HepG2 (cell line): ENCODE measurements at regions not wholly inside any gene's neighbourhood (a gene's known extent, or its start where the extent isn't known, plus 50 kb on each side); places are given as distances from the start of the nearest gene placed in this dataset.

Experiments
- MAF1 ChIP-seq: sonication (generic); formaldehyde crosslinking; IDR thresholded peaks from 2 replicates; pipeline ENCODE4 v1.5.0; 2020; ENCODE audit warnings: missing genetic modification reagents, borderline replicate concordance
- SMYD3 ChIP-seq: sonication (generic); formaldehyde crosslinking; IDR thresholded peaks from 2 replicates; pipeline ENCODE4 v1.8.1; 2023; ENCODE audit warnings: mild to moderate bottlenecking, missing genetic modification reagents
- SRSF9 ChIP-seq: fragments of 200-400 bp; formaldehyde crosslinking; IDR thresholded peaks from 2 replicates; pipeline ENCODE4 v1.6.1; 2018; ENCODE audit warnings: borderline replicate concordance, mild to moderate bottlenecking, low read depth, low read length; ENCODE audit not compliant: insufficient read depth, poor library complexity, severe bottlenecking
- SYNCRIP ChIP-seq: fragments of 200-400 bp; formaldehyde crosslinking; IDR thresholded peaks from 2 replicates; pipeline ENCODE4 v1.6.1; 2018; ENCODE audit warnings: mild to moderate bottlenecking, low read depth, low read length; ENCODE audit not compliant: insufficient read depth
- ZNF792 ChIP-seq: IDR thresholded peaks from 2 replicates; pipeline ENCODE4 v1.6.1; 2016
- TF ChIP-seq, protein P1 (sequence below): sonication (generic); formaldehyde crosslinking; IDR thresholded peaks from 2 replicates; pipeline ENCODE4 v1.9.0; 2021; ENCODE audit warnings: missing genetic modification reagents, borderline replicate concordance
- TF ChIP-seq, protein P2 (sequence below): sonication (generic); formaldehyde crosslinking; IDR thresholded peaks from 2 replicates; pipeline ENCODE4 v1.5.1; 2020; ENCODE audit warnings: mild to moderate bottlenecking, missing genetic modification reagents
- TF ChIP-seq, protein P3 (sequence below): sonication (generic); formaldehyde crosslinking; IDR thresholded peaks from 2 replicates; pipeline ENCODE4 v1.5.1; 2020; ENCODE audit warnings: mild to moderate bottlenecking, missing genetic modification reagents, moderate library complexity
- TF ChIP-seq, protein P4 (sequence below), 2 experiments: fragments of 450-650 bp in 1 of 2; sonication (generic) in 1 of 2; formaldehyde crosslinking; IDR thresholded peaks; 2 replicates each; pipeline versions ENCODE4 v1.5.0 to v1.8.0; 2020 to 2022; ENCODE audit warnings: mild to moderate bottlenecking in 1 of 2, missing genetic modification reagents in 1 of 2
- TF ChIP-seq, protein P5 (sequence below), 2 experiments: sonication (generic) in 1 of 2; formaldehyde crosslinking in 1 of 2; IDR thresholded peaks; 2 replicates each; pipeline versions ENCODE4 v1.4.0 to v1.6.1; 2016 to 2020; ENCODE audit warnings: borderline replicate concordance in 1 of 2, low read depth in 1 of 2, mild to moderate bottlenecking in 1 of 2, missing genetic modification reagents in 1 of 2

DNA sequence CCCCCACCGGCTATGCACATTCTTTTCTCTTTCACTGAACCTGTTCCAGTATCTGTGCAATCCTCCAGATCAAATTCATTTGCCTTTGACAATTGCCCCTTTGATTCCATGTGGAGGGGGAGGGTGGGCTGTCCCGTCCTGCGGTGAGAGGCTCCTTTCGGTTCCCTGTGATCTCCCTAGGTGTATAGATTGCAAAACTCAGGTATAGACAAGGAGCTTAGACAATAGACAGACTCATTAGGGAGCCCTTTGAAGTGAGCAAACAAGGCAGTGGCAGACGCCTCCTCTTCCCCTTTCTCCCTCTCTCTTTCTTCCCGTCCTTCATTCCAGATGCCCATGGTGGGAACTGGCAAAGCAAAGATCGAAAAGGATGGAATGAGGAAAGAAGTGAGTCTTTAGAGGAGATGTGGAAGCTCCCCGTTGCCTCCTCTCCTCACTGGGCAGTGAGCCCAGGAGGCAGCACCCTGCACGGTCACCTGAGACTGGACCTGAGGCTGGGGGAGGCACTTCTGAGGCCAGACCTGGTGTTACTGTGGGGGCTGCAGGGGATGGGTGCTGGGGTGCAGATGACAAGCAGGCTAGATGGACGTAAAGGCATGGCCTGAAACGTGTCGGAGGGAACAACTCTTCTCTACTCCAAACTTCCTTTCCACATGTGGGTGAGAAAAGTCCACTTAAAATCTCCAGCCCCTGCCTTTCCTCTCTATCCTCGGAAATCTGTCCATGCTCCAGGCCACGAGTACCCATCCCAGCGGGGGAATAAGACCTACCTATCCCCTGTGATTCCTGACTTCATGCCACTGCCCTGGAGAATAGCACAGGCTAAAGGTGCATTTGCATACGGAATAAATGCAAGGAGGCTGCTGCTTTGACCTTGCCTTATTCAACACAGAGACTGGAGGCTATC, 256.6 kb upstream of the FOXQ1 start (continued):
- TF ChIP-seq SRSF9 (no peak), MAF1 (CRISPR knock-in tag) (0 out of 2 replicates have a peak, but pooled peaks have one; percentile 60), ZNF792 (CRISPR knock-in tag) (peak; percentile 75), SYNCRIP (no peak), SMYD3 (no peak)
- TF ChIP-seq, protein P1, sequence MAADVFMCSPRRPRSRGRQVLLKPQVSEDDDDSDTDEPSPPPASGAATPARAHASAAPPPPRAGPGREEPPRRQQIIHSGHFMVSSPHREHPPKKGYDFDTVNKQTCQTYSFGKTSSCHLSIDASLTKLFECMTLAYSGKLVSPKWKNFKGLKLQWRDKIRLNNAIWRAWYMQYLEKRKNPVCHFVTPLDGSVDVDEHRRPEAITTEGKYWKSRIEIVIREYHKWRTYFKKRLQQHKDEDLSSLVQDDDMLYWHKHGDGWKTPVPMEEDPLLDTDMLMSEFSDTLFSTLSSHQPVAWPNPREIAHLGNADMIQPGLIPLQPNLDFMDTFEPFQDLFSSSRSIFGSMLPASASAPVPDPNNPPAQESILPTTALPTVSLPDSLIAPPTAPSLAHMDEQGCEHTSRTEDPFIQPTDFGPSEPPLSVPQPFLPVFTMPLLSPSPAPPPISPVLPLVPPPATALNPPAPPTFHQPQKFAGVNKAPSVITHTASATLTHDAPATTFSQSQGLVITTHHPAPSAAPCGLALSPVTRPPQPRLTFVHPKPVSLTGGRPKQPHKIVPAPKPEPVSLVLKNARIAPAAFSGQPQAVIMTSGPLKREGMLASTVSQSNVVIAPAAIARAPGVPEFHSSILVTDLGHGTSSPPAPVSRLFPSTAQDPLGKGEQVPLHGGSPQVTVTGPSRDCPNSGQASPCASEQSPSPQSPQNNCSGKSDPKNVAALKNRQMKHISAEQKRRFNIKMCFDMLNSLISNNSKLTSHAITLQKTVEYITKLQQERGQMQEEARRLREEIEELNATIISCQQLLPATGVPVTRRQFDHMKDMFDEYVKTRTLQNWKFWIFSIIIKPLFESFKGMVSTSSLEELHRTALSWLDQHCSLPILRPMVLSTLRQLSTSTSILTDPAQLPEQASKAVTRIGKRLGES, result peak; percentile 65; the same call in 1 of the 2 replicates
- TF ChIP-seq, protein P2, sequence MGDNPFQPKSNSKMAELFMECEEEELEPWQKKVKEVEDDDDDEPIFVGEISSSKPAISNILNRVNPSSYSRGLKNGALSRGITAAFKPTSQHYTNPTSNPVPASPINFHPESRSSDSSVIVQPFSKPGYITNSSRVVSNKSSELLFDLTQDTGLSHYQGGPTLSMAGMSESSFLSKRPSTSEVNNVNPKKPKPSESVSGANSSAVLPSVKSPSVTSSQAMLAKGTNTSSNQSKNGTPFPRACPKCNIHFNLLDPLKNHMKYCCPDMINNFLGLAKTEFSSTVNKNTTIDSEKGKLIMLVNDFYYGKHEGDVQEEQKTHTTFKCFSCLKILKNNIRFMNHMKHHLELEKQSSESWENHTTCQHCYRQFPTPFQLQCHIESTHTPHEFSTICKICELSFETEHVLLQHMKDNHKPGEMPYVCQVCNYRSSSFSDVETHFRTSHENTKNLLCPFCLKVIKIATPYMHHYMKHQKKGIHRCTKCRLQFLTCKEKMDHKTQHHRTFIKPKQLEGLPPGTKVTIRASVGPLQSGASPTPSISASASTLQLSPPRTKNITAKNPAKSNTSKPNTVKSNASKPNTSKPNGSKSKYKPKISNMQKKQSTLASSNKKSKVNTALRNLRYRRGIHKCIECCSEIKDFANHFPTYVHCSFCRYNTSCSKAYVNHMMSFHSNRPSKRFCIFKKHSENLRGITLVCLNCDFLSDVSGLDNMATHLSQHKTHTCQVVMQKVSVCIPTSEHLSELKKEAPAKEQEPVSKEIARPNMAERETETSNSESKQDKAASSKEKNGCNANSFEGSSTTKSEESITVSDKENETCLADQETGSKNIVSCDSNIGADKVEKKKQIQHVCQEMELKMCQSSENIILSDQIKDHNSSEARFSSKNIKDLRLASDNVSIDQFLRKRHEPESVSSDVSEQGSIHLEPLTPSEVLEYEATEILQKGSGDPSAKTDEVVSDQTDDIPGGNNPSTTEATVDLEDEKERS (CRISPR knock-in tag), result peak; percentile 82; the same call in 1 of the 2 replicates
- TF ChIP-seq, protein P3, sequence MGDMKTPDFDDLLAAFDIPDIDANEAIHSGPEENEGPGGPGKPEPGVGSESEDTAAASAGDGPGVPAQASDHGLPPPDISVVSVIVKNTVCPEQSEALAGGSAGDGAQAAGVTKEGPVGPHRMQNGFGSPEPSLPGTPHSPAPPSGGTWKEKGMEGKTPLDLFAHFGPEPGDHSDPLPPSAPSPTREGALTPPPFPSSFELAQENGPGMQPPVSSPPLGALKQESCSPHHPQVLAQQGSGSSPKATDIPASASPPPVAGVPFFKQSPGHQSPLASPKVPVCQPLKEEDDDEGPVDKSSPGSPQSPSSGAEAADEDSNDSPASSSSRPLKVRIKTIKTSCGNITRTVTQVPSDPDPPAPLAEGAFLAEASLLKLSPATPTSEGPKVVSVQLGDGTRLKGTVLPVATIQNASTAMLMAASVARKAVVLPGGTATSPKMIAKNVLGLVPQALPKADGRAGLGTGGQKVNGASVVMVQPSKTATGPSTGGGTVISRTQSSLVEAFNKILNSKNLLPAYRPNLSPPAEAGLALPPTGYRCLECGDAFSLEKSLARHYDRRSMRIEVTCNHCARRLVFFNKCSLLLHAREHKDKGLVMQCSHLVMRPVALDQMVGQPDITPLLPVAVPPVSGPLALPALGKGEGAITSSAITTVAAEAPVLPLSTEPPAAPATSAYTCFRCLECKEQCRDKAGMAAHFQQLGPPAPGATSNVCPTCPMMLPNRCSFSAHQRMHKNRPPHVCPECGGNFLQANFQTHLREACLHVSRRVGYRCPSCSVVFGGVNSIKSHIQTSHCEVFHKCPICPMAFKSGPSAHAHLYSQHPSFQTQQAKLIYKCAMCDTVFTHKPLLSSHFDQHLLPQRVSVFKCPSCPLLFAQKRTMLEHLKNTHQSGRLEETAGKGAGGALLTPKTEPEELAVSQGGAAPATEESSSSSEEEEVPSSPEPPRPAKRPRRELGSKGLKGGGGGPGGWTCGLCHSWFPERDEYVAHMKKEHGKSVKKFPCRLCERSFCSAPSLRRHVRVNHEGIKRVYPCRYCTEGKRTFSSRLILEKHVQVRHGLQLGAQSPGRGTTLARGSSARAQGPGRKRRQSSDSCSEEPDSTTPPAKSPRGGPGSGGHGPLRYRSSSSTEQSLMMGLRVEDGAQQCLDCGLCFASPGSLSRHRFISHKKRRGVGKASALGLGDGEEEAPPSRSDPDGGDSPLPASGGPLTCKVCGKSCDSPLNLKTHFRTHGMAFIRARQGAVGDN (CRISPR knock-in tag), result peak; percentile 75
- TF ChIP-seq, protein P4, sequence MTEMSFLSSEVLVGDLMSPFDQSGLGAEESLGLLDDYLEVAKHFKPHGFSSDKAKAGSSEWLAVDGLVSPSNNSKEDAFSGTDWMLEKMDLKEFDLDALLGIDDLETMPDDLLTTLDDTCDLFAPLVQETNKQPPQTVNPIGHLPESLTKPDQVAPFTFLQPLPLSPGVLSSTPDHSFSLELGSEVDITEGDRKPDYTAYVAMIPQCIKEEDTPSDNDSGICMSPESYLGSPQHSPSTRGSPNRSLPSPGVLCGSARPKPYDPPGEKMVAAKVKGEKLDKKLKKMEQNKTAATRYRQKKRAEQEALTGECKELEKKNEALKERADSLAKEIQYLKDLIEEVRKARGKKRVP (CRISPR knock-in tag; IDR thresholded peaks at IDR 0.05), result peak in 1 of 2 experiments; percentile 89; a peak in 2 of 4 replicates
- TF ChIP-seq, protein P5, sequence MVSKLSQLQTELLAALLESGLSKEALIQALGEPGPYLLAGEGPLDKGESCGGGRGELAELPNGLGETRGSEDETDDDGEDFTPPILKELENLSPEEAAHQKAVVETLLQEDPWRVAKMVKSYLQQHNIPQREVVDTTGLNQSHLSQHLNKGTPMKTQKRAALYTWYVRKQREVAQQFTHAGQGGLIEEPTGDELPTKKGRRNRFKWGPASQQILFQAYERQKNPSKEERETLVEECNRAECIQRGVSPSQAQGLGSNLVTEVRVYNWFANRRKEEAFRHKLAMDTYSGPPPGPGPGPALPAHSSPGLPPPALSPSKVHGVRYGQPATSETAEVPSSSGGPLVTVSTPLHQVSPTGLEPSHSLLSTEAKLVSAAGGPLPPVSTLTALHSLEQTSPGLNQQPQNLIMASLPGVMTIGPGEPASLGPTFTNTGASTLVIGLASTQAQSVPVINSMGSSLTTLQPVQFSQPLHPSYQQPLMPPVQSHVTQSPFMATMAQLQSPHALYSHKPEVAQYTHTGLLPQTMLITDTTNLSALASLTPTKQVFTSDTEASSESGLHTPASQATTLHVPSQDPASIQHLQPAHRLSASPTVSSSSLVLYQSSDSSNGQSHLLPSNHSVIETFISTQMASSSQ (IDR thresholded peaks at IDR 0.05; ENCODE audit: low read depth), result peak; percentile 91
- TF ChIP-seq, protein P5 (CRISPR knock-in tag; IDR thresholded peaks at IDR 0.05; ENCODE audit: borderline replicate concordance), result peak; percentile 97
